WTC11 (cell line): ENCODE measurements at regions not wholly inside any gene's neighbourhood (a gene's known extent, or its start where the extent isn't known, plus 50 kb on each side); places are given as distances from the start of the nearest gene placed in this dataset.

Source experiments
- ATAC-seq: fragments of 200-7000 bp; cut with Tn5 transposase; 2 replicates; pipeline ENCODE4 v1.10.0; 2021; ENCODE audit warnings: mild to moderate bottlenecking, moderate library complexity
- CTCF ChIA-PET: fragments of 300-600 bp; sonication (Branson Sonifier 250); formaldehyde crosslinking; loops from one replicate; lab custom pipeline; 2021; ENCODE audit warnings: antibody characterized with exemption; lab: Charles Lee
- POLR2A ChIA-PET: fragments of 350-600 bp; sonication (Branson Sonifier 250); formaldehyde crosslinking; loops from one replicate; lab custom pipeline; 2021; ENCODE audit warnings: antibody characterized with exemption; lab: Charles Lee
- DNase-seq: peaks from one replicate; pipeline ENCODE4 v3.0.0; 2021; ENCODE audit warnings: low spot score
- H3K27ac Mint-ChIP-seq: 2 replicates; pipeline ENCODE4 v1.8.0; 2021; ENCODE audit warnings: mixed read lengths
- H3K27me3 Mint-ChIP-seq: 2 replicates; pipeline ENCODE4 v1.8.0; 2021; ENCODE audit warnings: low read depth, mild to moderate bottlenecking, moderate library complexity, mixed read lengths
- H3K36me3 Mint-ChIP-seq: 2 replicates; pipeline ENCODE4 v1.8.0; 2021; ENCODE audit warnings: mixed read lengths
- H3K4me1 Mint-ChIP-seq: 2 replicates; pipeline ENCODE4 v1.8.0; 2022; ENCODE audit warnings: mixed read lengths
- H3K4me3 Mint-ChIP-seq: 2 replicates; pipeline ENCODE4 v1.8.0; 2021; ENCODE audit warnings: mild to moderate bottlenecking, moderate library complexity, mixed read lengths
- H3K9me3 Mint-ChIP-seq: 2 replicates; pipeline ENCODE4 v1.8.0; 2021; ENCODE audit warnings: mixed read lengths
- CREM ChIP-seq: sonication (generic); formaldehyde crosslinking; IDR thresholded peaks from 2 replicates; pipeline ENCODE4 v1.8.1; 2022; ENCODE audit warnings: mild to moderate bottlenecking, missing genetic modification reagents, moderate library complexity
- GTF2I ChIP-seq: fragments of 250-450 bp; sonication (Bioruptor Pico); conservative IDR thresholded peaks from 2 replicates; pipeline ENCODE4 v1.4.0; 2021; ENCODE audit warnings: mild to moderate bottlenecking
- JAZF1 ChIP-seq: fragments of 250-450 bp; sonication (Bioruptor Pico); IDR thresholded peaks from 2 replicates; pipeline ENCODE4 v1.9.0; 2021; ENCODE audit warnings: moderate library complexity, mild to moderate bottlenecking, inconsistent platforms
- JUN ChIP-seq: sonication (generic); formaldehyde crosslinking; IDR thresholded peaks from 2 replicates; pipeline ENCODE4 v1.8.0; 2023; ENCODE audit warnings: mild to moderate bottlenecking, missing genetic modification reagents
- KAT7 ChIP-seq: sonication (generic); formaldehyde crosslinking; IDR thresholded peaks from 2 replicates; pipeline ENCODE4 v1.8.1; 2023; ENCODE audit warnings: missing genetic modification reagents, mild to moderate bottlenecking, borderline replicate concordance
- NFATC4 ChIP-seq: fragments of 250-450 bp; sonication (Bioruptor Pico); IDR thresholded peaks from 2 replicates; pipeline ENCODE4 v1.9.0; 2021; ENCODE audit warnings: mild to moderate bottlenecking
- OVOL2 ChIP-seq: fragments of 250-450 bp; sonication (Bioruptor Pico); IDR thresholded peaks from 2 replicates; pipeline ENCODE4 v1.9.0; 2021; ENCODE audit warnings: mild to moderate bottlenecking, borderline replicate concordance
- SOX15 ChIP-seq: fragments of 250-450 bp; sonication (Bioruptor Pico); IDR thresholded peaks from 2 replicates; pipeline ENCODE4 v1.9.0; 2021; ENCODE audit warnings: mild to moderate bottlenecking
- ZNF396 ChIP-seq: fragments of 250-450 bp; sonication (Bioruptor Pico); IDR thresholded peaks from 2 replicates; pipeline ENCODE4 v1.8.0; 2021; ENCODE audit warnings: mild to moderate bottlenecking, moderate library complexity, borderline replicate concordance
- TF ChIP-seq, protein P1 (sequence below): sonication (generic); formaldehyde crosslinking; IDR thresholded peaks from 2 replicates; pipeline ENCODE4 v1.8.0; 2022; ENCODE audit warnings: mild to moderate bottlenecking, missing genetic modification reagents
- TF ChIP-seq, protein P2 (sequence below): sonication (generic); formaldehyde crosslinking; conservative IDR thresholded peaks from 2 replicates; pipeline ENCODE4 v1.8.1; 2022; ENCODE audit warnings: mild to moderate bottlenecking, missing genetic modification reagents
- TF ChIP-seq, protein P3 (sequence below): fragments of 200-600 bp; IDR thresholded peaks from 2 replicates; pipeline ENCODE4 v1.8.0; 2022; ENCODE audit warnings: antibody characterized with exemption
- TF ChIP-seq, protein P4 (sequence below): sonication (generic); formaldehyde crosslinking; IDR thresholded peaks from 2 replicates; pipeline ENCODE4 v1.8.0; 2022; ENCODE audit warnings: mild to moderate bottlenecking, missing genetic modification reagents
- TF ChIP-seq, protein P5 (sequence below): sonication (generic); formaldehyde crosslinking; IDR thresholded peaks from 2 replicates; pipeline ENCODE4 v1.8.1; 2023; ENCODE audit warnings: mild to moderate bottlenecking, missing genetic modification reagents, borderline replicate concordance
- TF ChIP-seq, protein P6 (sequence below): sonication (generic); formaldehyde crosslinking; IDR thresholded peaks from 2 replicates; pipeline ENCODE4 v1.8.1; 2023; ENCODE audit warnings: mild to moderate bottlenecking, missing genetic modification reagents, moderate library complexity

DNA sequence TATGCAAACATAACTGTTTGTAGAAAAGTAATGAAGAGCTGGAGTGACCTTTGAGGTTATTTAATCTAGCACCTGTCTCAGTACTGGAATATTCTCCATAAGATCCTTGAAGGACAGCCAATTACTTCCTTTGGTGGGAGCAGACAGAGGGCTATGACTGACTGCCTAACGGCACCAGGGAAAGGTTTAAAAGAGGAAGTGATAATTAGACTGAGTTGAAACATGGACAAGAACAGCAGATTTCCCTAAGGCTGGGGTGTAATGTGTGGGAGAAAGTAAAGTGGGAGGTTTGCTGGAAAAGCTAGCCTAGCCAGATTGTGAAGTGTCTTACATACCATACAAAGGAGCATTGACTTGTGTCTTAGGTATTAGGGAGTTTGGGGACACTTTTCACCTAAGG lies 191.3 kb upstream of the PCDH9 start:
- CTCF ChIA-PET, result no interaction called here
- POLR2A ChIA-PET, result no interaction called here
- Mint-ChIP-seq H3K27me3 (no peaks in the 10 kb centered on the region), H3K4me1 (no peaks in the 10 kb centered on the region), H3K36me3 (no peaks in the 10 kb centered on the region), H3K9me3 (no peaks in the 10 kb centered on the region), H3K4me3 (no peak overlapping the region), H3K27ac (no peak overlapping the region)
- ATAC-seq, result no peak
- no peak for DNase-seq
- no peak for TF ChIP-seq JUN
- TF ChIP-seq JAZF1 (CRISPR knock-in tag), result no peak
- TF ChIP-seq, protein P1, sequence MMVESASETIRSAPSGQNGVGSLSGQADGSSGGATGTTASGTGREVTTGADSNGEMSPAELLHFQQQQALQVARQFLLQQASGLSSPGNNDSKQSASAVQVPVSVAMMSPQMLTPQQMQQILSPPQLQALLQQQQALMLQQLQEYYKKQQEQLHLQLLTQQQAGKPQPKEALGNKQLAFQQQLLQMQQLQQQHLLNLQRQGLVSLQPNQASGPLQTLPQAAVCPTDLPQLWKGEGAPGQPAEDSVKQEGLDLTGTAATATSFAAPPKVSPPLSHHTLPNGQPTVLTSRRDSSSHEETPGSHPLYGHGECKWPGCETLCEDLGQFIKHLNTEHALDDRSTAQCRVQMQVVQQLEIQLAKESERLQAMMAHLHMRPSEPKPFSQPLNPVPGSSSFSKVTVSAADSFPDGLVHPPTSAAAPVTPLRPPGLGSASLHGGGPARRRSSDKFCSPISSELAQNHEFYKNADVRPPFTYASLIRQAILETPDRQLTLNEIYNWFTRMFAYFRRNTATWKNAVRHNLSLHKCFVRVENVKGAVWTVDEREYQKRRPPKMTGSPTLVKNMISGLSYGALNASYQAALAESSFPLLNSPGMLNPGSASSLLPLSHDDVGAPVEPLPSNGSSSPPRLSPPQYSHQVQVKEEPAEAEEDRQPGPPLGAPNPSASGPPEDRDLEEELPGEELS (CRISPR knock-in tag), result no peak
- no peak for TF ChIP-seq OVOL2
- no peak for TF ChIP-seq GTF2I (CRISPR knock-in tag)
- TF ChIP-seq SOX15 (CRISPR knock-in tag), result no peak
- TF ChIP-seq KAT7 (CRISPR knock-in tag), result no peak
- TF ChIP-seq, protein P2, sequence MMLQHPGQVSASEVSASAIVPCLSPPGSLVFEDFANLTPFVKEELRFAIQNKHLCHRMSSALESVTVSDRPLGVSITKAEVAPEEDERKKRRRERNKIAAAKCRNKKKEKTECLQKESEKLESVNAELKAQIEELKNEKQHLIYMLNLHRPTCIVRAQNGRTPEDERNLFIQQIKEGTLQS (CRISPR knock-in tag), result no peak
- no peak for TF ChIP-seq NFATC4 (CRISPR knock-in tag)

DNA sequence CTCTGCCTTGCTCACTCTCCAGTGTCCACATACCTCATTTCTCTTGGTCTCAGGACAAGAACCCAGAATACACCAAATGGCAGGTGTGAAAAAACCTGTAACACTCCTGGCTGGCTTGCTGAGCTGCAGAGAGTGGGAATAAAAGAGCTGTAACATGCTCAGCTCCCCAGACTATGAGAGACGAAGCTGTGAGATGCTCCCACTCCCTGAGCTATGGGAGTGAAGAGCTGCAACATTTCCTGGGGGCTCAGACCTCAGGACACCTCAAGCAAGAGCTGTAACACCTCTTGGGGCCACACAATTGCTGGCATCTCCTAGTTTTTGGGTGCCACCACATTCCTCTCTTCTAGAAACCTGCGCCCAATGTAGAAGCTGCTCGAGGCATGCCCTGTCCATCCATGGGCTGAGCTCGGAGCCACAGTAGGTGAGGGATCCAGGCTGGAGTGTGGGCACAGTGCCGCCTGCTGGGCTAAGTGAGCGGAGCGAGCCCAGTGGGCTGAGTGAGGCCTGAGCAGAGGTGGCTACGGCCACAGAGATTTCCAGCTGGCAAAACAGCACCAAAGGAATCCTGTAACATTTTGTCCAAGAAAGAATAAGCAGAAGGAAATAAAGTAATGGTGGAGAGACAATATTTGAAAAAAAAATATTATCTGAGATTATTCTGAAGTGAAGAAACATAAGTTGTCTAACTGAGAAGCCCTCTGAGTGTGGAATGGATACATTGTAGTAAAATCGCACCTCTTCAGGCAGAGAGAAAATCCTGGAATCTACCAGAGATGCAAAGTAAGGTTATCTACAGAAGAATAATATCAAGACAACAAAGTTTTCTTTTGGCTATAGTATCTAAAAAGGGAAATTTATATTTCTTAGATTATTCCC lies 186.2 kb upstream of the PCDH9 start:
- TF ChIP-seq, protein P3, sequence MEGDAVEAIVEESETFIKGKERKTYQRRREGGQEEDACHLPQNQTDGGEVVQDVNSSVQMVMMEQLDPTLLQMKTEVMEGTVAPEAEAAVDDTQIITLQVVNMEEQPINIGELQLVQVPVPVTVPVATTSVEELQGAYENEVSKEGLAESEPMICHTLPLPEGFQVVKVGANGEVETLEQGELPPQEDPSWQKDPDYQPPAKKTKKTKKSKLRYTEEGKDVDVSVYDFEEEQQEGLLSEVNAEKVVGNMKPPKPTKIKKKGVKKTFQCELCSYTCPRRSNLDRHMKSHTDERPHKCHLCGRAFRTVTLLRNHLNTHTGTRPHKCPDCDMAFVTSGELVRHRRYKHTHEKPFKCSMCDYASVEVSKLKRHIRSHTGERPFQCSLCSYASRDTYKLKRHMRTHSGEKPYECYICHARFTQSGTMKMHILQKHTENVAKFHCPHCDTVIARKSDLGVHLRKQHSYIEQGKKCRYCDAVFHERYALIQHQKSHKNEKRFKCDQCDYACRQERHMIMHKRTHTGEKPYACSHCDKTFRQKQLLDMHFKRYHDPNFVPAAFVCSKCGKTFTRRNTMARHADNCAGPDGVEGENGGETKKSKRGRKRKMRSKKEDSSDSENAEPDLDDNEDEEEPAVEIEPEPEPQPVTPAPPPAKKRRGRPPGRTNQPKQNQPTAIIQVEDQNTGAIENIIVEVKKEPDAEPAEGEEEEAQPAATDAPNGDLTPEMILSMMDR, result peak; percentile 64
- TF ChIP-seq, protein P4, sequence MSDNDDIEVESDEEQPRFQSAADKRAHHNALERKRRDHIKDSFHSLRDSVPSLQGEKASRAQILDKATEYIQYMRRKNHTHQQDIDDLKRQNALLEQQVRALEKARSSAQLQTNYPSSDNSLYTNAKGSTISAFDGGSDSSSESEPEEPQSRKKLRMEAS, result 0 out of 2 replicates have a peak, but pooled peaks have one; percentile 43
- TF ChIP-seq, protein P5, sequence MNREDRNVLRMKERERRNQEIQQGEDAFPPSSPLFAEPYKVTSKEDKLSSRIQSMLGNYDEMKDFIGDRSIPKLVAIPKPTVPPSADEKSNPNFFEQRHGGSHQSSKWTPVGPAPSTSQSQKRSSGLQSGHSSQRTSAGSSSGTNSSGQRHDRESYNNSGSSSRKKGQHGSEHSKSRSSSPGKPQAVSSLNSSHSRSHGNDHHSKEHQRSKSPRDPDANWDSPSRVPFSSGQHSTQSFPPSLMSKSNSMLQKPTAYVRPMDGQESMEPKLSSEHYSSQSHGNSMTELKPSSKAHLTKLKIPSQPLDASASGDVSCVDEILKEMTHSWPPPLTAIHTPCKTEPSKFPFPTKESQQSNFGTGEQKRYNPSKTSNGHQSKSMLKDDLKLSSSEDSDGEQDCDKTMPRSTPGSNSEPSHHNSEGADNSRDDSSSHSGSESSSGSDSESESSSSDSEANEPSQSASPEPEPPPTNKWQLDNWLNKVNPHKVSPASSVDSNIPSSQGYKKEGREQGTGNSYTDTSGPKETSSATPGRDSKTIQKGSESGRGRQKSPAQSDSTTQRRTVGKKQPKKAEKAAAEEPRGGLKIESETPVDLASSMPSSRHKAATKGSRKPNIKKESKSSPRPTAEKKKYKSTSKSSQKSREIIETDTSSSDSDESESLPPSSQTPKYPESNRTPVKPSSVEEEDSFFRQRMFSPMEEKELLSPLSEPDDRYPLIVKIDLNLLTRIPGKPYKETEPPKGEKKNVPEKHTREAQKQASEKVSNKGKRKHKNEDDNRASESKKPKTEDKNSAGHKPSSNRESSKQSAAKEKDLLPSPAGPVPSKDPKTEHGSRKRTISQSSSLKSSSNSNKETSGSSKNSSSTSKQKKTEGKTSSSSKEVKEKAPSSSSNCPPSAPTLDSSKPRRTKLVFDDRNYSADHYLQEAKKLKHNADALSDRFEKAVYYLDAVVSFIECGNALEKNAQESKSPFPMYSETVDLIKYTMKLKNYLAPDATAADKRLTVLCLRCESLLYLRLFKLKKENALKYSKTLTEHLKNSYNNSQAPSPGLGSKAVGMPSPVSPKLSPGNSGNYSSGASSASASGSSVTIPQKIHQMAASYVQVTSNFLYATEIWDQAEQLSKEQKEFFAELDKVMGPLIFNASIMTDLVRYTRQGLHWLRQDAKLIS (CRISPR knock-in tag), result no peak
- TF ChIP-seq, protein P6, sequence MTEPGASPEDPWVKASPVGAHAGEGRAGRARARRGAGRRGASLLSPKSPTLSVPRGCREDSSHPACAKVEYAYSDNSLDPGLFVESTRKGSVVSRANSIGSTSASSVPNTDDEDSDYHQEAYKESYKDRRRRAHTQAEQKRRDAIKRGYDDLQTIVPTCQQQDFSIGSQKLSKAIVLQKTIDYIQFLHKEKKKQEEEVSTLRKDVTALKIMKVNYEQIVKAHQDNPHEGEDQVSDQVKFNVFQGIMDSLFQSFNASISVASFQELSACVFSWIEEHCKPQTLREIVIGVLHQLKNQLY (CRISPR knock-in tag), result no peak
- no peak for TF ChIP-seq CREM (CRISPR knock-in tag)
- TF ChIP-seq ZNF396 (CRISPR knock-in tag), result peak; percentile 61; the same call in 1 of the 2 replicates
- Mint-ChIP-seq H3K36me3 (no peaks in the 10 kb centered on the region), H3K27ac (no peak overlapping the region), H3K4me1 (no peaks in the 10 kb centered on the region), H3K9me3 (no peaks in the 10 kb centered on the region), H3K27me3 (peaks cover 4% of the 10 kb centered on the region; the same call in 1 of the 2 replicates), H3K4me3 (no peak overlapping the region)
- ChIA-PET CTCF (interaction anchor here (0.5 to 1.7 kb wide), 30 partner anchors 11 to 1759 kb away, joined by 3 to 18 read pairs (median 4); no protein-coding TSS in a partner anchor), POLR2A (no interaction called here)
- DNase-seq, result peak; percentile 79
- ATAC-seq, result peak; percentile 100
